GM19351 (cell line): ENCODE measurements at regions not wholly inside any gene's neighbourhood (a gene's known extent, or its start where the extent isn't known, plus 50 kb on each side); places are given as distances from the start of the nearest gene placed in this dataset.

Source experiments
- ATAC-seq: cut with Tn5 transposase; IDR thresholded peaks from one replicate; pipeline ENCODE4 v1.9.1; 2021; ENCODE audit warnings: mild to moderate bottlenecking, moderate library complexity; ENCODE audit not compliant: unreplicated experiment

DNA sequence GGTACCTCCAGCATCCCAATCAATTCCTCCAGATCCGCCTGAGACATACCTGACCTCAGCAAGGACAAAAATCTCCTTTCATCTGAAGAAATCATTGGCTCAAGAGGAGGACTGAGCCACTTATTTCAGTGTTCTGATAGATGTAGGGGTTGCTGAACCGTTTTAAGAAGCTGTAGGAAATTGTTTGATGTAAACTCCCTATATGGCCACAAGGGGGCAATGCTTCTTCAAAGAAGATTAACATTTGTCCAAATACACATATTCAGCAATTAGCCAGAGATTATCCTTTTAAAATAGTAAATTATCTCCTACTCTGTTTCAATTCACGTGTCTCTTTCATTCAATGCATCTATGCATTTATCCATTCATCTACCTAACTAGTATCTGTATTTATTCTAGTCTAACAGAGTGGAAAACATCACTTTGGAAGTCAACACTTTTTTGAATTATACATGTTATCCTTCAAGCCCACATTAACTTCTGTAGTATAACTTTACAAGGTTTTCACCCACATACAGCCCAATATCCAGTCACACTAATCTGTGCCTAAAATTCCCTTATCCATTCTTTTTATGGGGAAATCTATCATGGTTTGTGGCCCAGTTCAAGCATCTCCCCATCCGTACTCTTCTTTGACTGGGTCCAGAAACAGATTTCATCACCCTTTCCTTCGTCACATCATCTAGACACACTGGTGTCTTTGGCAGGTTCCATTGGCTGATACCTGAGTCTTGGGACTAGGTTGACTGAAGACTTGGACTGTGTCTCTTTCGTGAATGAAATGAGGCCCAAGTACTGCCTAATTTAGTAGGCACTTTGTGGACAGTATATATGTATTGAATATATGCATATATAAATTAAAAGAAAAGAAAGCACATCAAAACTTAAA lies 411.0 kb upstream of the OR4E1 start:
- ATAC-seq: peak; percentile 54

GRCh38 chr14:22081337-22081736 lies 407.7 kb upstream of the OR4E1 start:
- ATAC-seq: no peak

- ATAC-seq: no peak
Measured at GRCh38 chr14:22079766-22080165, 406.1 kb upstream of the OR4E1 start.

DNA sequence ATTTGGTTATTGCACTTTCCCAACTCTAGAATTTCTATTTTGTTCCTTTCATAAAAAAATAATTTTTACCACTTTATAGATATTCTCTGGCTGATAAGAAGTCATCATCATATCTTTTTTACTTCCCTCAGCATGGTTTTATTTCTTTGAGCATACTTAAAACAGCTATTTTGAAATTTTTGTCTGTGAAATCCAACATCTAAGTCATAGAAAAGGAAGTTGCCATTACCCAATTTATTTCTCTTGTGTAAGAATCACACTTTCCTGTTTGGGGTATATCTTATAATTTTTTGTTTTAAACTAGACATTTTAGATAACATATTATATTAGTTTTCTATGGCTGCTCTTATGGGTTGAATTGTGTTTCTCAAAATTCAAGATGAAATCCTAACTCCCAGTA lies 400.2 kb upstream of the OR4E1 start:
- ATAC-seq: no peak

DNA sequence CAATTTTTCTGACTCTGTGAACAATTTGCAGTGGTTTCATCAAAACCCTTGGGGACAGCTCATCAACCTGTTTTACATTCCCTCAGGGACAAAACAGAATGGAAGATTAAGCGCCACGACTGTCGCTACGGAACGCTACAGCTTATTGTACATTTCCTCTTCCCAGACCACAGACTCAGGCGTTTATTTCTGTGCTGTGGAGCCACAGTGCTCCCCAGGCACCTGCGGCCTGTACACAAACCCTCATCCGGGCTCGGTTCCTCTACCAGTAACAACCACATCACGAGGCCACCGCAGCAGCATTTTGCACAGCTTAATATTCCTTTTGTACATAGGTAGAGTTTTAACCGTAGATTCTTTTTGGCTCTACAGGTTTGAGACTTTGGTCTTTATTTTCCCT lies 397.4 kb upstream of the OR4E1 start:
- peak; percentile 92 for ATAC-seq

- peak; percentile 55 for ATAC-seq
Measured at GRCh38 chr14:22070119-22070982, 396.7 kb upstream of the OR4E1 start.

GRCh38 chr14:22065347-22065746 lies 391.7 kb upstream of the OR4E1 start:
- no peak for ATAC-seq

- ATAC-seq: no peak
Measured at GRCh38 chr14:22059201-22059600, 385.6 kb upstream of the OR4E1 start.

DNA sequence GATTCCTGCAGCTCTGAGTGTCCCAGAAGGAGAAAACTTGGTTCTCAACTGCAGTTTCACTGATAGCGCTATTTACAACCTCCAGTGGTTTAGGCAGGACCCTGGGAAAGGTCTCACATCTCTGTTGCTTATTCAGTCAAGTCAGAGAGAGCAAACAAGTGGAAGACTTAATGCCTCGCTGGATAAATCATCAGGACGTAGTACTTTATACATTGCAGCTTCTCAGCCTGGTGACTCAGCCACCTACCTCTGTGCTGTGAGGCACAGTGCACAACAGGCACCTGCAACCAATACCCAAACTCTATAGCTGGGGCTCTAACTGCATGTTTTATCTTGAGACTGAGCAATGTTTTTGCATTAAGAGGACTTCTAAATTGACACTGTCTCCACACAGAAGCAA lies 379.2 kb upstream of the OR4E1 start:
- ATAC-seq: no peak

DNA sequence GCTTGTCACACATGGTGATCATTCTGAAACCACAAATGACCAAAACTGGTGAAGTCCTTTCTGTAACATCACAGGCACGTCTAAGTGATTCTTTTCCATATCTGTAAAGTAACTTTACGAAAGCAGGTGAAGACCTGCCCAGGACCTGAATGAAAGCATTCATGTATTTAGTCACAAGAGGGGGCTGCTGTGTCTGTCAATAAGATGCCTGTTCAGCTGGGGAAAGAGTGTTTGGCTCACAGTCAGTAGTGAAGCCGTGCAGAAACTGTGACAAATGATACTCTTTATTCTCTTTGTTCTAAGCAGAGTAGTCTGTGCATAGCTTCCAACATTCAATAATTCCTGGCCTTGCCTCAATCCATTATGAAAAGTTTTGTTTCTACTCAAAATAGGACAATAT lies 373.5 kb upstream of the OR4E1 start:
- ATAC-seq: peak; percentile 94

GRCh38 chr14:22046063-22046462 lies 372.4 kb upstream of the OR4E1 start:
- ATAC-seq: no peak

- no peak for ATAC-seq
Measured at GRCh38 chr14:22044193-22044592, 370.6 kb upstream of the OR4E1 start.

GRCh38 chr14:22040781-22041125 lies 367.1 kb upstream of the OR4E1 start:
- no peak for ATAC-seq

DNA sequence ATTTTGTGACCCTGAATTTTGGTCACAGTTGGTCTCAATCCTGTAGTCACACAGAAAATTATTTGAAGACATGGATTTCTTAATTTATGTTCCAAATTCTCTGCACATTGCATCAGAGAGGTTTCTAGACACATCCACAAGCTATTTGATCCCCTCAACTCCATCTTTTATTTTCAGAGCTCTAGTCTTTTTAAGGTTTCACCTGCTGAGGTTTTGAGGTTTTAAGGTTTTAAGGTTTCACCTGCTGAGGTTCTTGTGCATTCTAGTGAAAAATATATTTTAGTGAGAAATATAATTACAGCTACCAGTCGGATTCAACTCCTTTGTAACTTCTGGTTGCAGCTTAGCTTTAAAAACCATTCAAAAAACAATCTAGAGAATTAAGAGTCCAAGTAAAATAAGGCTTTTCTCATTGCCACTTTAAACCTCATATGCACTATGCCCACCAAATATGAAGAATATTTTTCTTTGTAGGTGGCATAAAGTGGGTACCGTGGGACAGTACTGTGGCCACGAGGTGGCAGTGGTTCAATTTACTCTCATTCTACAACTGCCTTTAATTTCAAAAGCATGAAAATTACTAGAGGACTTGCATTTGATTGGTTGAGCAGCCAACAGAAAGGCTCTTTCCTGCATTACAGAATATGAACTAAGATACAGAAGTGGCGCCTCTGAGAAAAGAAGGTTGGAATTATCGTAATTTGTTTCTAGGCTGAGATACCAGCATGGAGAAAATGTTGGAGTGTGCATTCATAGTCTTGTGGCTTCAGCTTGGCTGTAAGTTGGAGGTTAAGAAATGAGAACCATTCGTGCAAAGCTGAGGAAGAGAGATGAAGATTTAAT lies 366.5 kb upstream of the OR4E1 start:
- ATAC-seq: no peak

GRCh38 chr14:22036541-22037239 lies 363.1 kb upstream of the OR4E1 start:
- ATAC-seq: no peak

- ATAC-seq: no peak
Measured at GRCh38 chr14:22026527-22026926, 352.9 kb upstream of the OR4E1 start.

DNA sequence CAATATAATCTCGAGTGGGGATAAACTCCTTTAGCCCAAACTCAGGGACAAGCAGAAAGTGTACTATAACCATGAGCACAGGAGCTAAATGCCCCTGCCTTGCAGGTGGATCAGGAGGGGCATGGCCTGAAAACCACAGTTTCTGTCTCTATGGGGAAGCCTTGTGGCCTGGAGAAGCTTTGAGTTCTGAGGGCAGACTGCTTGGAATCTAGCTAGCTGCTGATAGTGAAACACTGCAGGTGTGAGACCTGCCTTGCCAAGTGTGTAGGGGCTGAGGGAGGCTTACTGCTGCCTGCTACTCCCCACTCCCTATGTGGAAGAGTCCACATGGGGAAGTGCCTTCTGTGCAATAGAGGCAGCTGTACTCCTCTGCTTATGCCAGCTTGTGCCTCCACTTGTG lies 352.3 kb upstream of the OR4E1 start:
- no peak for ATAC-seq

DNA sequence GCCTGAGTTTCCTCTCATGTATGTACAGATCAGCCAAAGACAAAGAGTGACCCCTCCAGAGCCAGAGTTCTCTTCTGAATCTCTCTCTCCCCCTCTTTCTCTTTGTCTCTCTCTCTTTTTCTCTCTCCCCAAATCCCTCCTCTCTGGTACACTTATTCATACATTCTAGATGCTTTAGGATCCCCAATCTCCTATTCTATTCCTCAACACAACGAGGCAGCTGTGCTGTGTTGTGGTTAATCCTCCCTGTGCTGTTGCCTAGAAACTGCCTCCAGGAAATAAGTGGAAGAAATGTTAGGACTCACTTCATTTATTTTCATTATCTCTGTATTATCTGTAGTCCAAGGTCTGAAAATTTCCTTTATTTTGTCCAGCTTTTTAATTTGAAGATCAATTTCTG lies 350.5 kb upstream of the OR4E1 start:
- ATAC-seq: no peak

DNA sequence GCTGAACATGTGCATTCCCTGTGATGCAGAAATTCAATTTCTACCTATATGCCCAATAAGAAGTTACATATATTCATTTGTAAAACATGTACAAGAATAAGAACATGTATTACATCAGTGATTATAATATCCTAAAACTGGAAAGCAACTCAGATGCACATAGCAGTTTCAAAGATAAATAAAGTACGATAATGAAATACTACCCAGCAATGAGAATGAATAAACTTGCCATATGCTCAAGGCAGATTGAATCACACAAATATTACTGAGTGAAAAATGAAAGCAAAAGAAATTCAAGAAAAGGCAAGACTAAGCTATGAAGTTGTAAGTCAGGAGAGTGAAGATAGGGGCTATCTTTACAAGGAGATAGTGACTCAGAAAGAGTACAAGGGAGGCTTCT lies 345.3 kb upstream of the OR4E1 start:
- ATAC-seq: no peak

DNA sequence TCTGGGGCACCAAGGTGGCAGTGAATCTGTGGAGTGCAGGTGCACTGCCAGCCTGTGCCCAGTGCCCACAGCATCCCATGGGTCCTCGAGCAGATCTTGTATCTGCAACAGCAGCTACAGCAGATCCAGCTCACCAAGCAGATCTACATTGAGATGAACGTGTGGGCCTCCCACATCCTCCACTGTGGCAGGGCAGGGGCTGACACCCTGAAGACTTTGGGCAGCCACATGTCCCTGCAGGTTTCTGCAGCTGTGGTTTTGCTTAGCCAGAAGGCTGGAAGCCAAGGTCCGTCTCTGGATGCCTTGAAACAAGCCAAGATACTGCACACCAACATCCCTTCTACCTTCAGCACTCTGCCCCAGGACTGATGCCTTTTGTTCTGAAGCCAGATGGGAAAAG lies 338.8 kb upstream of the OR4E1 start:
- no peak for ATAC-seq

- no peak for ATAC-seq
Measured at GRCh38 chr14:22011253-22011642, 337.6 kb upstream of the OR4E1 start.
